ENCODE measurements at regions not wholly inside any gene's neighbourhood (a gene's known extent, or its start where the extent isn't known, plus 50 kb on each side); places are given as distances from the start of the nearest gene placed in this dataset.

DNA sequence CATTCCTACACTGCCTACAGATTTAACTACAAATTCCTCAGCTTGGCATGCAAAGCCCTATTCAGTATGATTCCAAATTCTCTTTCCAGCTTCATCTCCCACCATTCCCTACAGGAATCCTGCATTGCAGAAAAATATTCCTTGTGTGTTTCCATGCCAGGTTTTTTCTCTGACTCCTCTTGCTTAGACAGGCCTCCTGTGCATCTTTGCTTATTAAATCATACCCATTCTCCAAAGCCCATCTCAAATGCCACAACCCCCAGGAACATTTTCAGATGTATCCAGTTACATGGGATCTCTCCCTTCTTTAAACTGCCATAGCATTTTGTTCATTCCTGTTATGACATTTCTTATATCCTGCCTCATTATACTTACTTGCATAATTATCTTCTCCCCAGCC, 106.4 kb upstream of the GRIA3 start:
- no peak overlapping the region for H3K27ac ChIP-seq
- no peak for ATAC-seq

DNA sequence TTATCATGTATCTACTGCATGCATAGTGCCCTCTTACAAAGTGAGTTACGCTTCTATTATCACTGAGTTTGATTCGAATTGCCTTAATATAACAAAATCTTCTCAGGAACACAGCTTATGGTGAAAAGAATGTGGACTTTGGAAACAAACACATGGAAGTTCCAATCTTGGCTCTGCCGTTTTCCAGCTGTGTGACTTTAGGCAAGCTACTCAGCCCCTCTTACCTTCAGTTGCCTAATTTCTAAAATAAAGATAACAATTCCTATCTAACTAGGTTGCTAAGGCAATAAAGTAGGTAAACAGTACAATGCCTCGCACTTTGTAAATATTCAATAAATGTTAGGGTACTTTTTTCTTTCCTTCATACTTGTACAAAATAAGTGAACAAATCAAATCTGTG, 104.0 kb upstream of the GRIA3 start:
- ATAC-seq: no peak
- Histone ChIP-seq H3K4me3 (no peak overlapping the region), H3K27me3 (no peaks in the 10 kb centered on the region), H3K4me1 (no peaks in the 10 kb centered on the region), H3K27ac (no peak overlapping the region), H3K36me3 (no peaks in the 10 kb centered on the region), H3K9me3 (no peaks in the 10 kb centered on the region)
- TF ChIP-seq POLR2A (IDR thresholded peaks at IDR 0.05) (no peak), EP300 (IDR thresholded peaks at IDR 0.05) (no peak), POLR2AphosphoS5 (IDR thresholded peaks at IDR 0.05) (no peak)
- TF ChIP-seq, protein P1, sequence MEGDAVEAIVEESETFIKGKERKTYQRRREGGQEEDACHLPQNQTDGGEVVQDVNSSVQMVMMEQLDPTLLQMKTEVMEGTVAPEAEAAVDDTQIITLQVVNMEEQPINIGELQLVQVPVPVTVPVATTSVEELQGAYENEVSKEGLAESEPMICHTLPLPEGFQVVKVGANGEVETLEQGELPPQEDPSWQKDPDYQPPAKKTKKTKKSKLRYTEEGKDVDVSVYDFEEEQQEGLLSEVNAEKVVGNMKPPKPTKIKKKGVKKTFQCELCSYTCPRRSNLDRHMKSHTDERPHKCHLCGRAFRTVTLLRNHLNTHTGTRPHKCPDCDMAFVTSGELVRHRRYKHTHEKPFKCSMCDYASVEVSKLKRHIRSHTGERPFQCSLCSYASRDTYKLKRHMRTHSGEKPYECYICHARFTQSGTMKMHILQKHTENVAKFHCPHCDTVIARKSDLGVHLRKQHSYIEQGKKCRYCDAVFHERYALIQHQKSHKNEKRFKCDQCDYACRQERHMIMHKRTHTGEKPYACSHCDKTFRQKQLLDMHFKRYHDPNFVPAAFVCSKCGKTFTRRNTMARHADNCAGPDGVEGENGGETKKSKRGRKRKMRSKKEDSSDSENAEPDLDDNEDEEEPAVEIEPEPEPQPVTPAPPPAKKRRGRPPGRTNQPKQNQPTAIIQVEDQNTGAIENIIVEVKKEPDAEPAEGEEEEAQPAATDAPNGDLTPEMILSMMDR (IDR thresholded peaks at IDR 0.05): no peak
- 77 to 97% methylated on average over 3 to 4 of the region's 4 CpGs for WGBS, 2 donors (ENCODE audit: low coverage in 1 of 2)

More for the DNA sequence above, 106.4 kb upstream of the GRIA3 start:
- H3K9me3 ChIP-seq: no peaks in the 10 kb centered on the region
- no peaks in the 10 kb centered on the region for H3K4me1 ChIP-seq
- H3K27me3 ChIP-seq: no peaks in the 10 kb centered on the region
- H3K36me3 ChIP-seq: no peaks in the 10 kb centered on the region
- TF ChIP-seq POLR2A (IDR thresholded peaks at IDR 0.05) (no peak), EP300 (IDR thresholded peaks at IDR 0.05) (no peak), POLR2AphosphoS5 (IDR thresholded peaks at IDR 0.05) (no peak)
- TF ChIP-seq, protein P1 (IDR thresholded peaks at IDR 0.05): no peak
- H3K4me3 ChIP-seq: no peak overlapping the region

DNA sequence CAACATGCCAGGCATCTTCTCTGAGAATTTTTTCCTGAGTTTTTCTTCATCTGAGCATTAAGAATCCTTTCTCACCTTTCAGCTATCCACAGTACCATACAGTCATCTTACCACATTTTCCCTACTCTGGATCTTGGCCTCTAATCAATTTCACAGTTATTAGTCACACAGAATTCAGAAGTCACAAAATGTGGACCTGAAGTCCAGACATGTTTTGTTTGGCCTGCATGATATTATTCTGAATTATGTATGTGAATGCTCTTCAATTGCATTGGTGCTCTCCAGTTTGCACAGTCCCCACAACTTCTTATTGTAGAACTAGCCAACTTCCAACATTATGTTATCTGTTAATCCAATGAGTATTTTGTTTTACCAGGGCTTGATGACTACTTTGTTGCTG, 102.3 kb upstream of the GRIA3 start:
- Histone ChIP-seq H3K9me3 (no peaks in the 10 kb centered on the region), H3K4me1 (no peaks in the 10 kb centered on the region), H3K27ac (no peak overlapping the region), H3K4me3 (no peak overlapping the region), H3K36me3 (no peaks in the 10 kb centered on the region), H3K27me3 (no peaks in the 10 kb centered on the region)
- no peak for ATAC-seq
- TF ChIP-seq EP300 (IDR thresholded peaks at IDR 0.05) (no peak), POLR2AphosphoS5 (IDR thresholded peaks at IDR 0.05) (no peak), POLR2A (IDR thresholded peaks at IDR 0.05) (no peak)
- TF ChIP-seq, protein P1 (IDR thresholded peaks at IDR 0.05): no peak

DNA sequence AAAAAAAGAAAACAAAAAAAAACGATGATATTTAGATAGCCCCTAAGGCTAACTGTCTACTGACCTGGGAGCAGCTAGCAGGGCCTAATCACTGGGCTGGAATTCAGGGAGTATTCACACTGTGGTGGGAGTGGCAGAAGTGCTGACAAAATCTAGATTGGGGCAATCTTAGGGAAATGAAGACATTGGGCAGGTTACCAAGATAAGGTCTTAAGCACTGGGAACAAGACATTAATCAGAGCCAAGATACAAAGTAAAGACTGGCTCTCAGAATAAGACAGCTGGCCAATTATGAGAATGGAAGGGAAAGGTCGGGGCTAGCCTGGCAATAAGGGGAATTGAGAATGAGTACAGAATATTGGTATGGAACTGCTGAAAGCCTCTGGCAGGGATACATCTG, 100.2 kb upstream of the GRIA3 start:
- Histone ChIP-seq H3K4me3 (no peak overlapping the region), H3K27me3 (no peaks in the 10 kb centered on the region), H3K9me3 (no peaks in the 10 kb centered on the region), H3K27ac (no peak overlapping the region), H3K36me3 (no peaks in the 10 kb centered on the region), H3K4me1 (no peaks in the 10 kb centered on the region)
- no peak for TF ChIP-seq POLR2AphosphoS5 (IDR thresholded peaks at IDR 0.05)
- TF ChIP-seq, protein P1 (IDR thresholded peaks at IDR 0.05): no peak
- no peak for TF ChIP-seq EP300 (IDR thresholded peaks at IDR 0.05)
- no peak for TF ChIP-seq POLR2A (IDR thresholded peaks at IDR 0.05)
- no peak for ATAC-seq
- 31 to 47% methylated on average over 2 of the region's 2 CpGs for WGBS, 2 donors (ENCODE audit: low coverage in 1 of 2)

DNA sequence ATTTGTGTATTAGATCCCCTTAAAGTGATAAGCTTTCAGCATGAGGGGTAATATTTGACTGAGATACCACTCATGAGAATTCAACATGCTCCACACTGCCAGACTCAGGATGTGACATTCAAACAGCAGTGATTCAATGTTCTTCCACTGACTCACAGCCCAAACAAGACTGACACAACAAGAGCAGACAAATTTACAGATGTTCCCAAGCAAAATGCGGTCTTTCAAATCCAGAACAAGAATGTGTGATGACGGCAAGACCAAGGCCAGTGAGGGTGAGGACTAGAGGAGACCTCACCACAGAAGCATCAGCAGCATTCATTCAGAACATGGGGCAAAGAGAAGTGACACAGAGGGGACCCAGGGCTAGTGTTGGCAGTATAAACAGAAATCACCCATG, 99.3 kb upstream of the GRIA3 start:
- ATAC-seq: no peak
- no peaks in the 10 kb centered on the region for H3K4me1 ChIP-seq
- no peaks in the 10 kb centered on the region for H3K36me3 ChIP-seq
- no peak overlapping the region for H3K27ac ChIP-seq
- H3K27me3 ChIP-seq: no peaks in the 10 kb centered on the region
- WGBS, 2 donors (ENCODE audit: low coverage in 1 of 2): 79% methylated on average over 2 of the region's 2 CpGs; no CpG with 5 or more reads in 1 of the 2 donors
- TF ChIP-seq EP300 (IDR thresholded peaks at IDR 0.05) (no peak), POLR2A (IDR thresholded peaks at IDR 0.05) (no peak), POLR2AphosphoS5 (IDR thresholded peaks at IDR 0.05) (no peak)
- TF ChIP-seq, protein P1 (IDR thresholded peaks at IDR 0.05): no peak
- H3K9me3 ChIP-seq: no peaks in the 10 kb centered on the region
- no peak overlapping the region for H3K4me3 ChIP-seq
